Peyer's patch (tissue), 4 donors: ENCODE measurements at regions not wholly inside any gene's neighbourhood (a gene's known extent, or its start where the extent isn't known, plus 50 kb on each side); places are given as distances from the start of the nearest gene placed in this dataset.

Experiments used
- DNase-seq, 3 donors: peaks; one replicate each; pipeline ENCODE4 v3.0.0-alpha.2; 2017 to 2019
- H3K27ac ChIP-seq, 4 donors: fragments of 200-600 bp; sonication (generic); one replicate each; pipeline ENCODE4 v1.5.1; 2016 to 2019
- H3K27me3 ChIP-seq, 2 donors: fragments of 200-600 bp; sonication (generic); one replicate each; pipeline ENCODE4 v1.5.1; 2019
- H3K36me3 ChIP-seq, 3 donors: fragments of 200-600 bp; sonication (generic); one replicate each; pipeline ENCODE4 v1.5.1; 2016 to 2019
- H3K4me1 ChIP-seq, 4 donors: fragments of 200-600 bp; sonication (generic); one replicate each; pipeline ENCODE4 v1.5.1; 2016 to 2019
- H3K4me3 ChIP-seq, 4 donors: fragments of 200-600 bp; sonication (generic); 1 replicate in 3 of 4; 2 replicates in 1 of 4; pipeline ENCODE4 v1.5.1; 2016 to 2019; ENCODE audit warnings: mild to moderate bottlenecking in 1 of 4
- H3K9me3 ChIP-seq, 4 donors: fragments of 200-600 bp; sonication (generic); one replicate each; pipeline ENCODE4 v1.5.1; 2016 to 2019; ENCODE audit warnings: mild to moderate bottlenecking in 1 of 4
- CTCF ChIP-seq, 6 experiments: fragments of 450-650 bp in 4 of 6; fragments of 200-600 bp in 2 of 6; sonication (generic) in 1 of 6; IDR thresholded peaks; one replicate each; pipeline ENCODE4 v1.5.1; 2017 to 2019; ENCODE audit warnings: antibody characterized with exemption in 6 of 6, mild to moderate bottlenecking in 3 of 6, moderate library complexity in 1 of 6
- POLR2A ChIP-seq, 2 donors: fragments of 450-650 bp; IDR thresholded peaks; one replicate each; pipeline ENCODE4 v1.5.1; 2017; ENCODE audit warnings: antibody characterized with exemption in 2 of 2, mild to moderate bottlenecking in 2 of 2, moderate library complexity in 2 of 2

DNA sequence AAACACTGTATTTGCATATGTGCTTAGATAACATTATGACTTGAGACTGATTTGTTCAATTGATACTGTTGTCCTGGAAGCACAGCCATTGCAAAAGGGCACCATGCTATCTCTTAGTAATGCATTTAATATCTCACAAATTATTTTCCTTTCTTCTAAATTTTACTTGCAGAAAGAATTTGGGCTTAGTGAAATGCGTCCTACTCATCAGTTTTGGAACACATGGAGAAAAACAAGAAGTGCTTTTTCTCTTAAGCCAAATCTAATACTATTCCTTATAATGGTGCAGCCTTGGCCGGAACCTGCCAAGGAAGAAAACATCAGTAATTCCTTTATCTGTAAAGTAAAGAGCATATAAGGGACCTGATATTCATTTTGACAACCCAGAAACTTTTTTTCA, 172.2 kb upstream of the ZNF608 start:
- Histone ChIP-seq H3K27me3 (no peaks in the 10 kb centered on the region), H3K27ac (no peak overlapping the region), H3K9me3 (no peaks in the 10 kb centered on the region), H3K36me3 (no peaks in the 10 kb centered on the region), H3K4me1 (peaks cover 0 to 15% (median 0%) of the 10 kb centered on the region in 4 donors), H3K4me3 (no peak overlapping the region)
- DNase-seq, result no peak
- no peak for TF ChIP-seq POLR2A (IDR thresholded peaks at IDR 0.05)
- no peak for TF ChIP-seq CTCF (IDR thresholded peaks at IDR 0.05)

GRCh38 chr5:124919076-124919475, 172.6 kb upstream of the ZNF608 start:
- no peaks in the 10 kb centered on the region for H3K9me3 ChIP-seq
- no peak for DNase-seq
- TF ChIP-seq POLR2A (IDR thresholded peaks at IDR 0.05) (no peak), CTCF (IDR thresholded peaks at IDR 0.05) (no peak)
- H3K36me3 ChIP-seq, result no peaks in the 10 kb centered on the region
- H3K4me1 ChIP-seq, result peaks cover 0 to 15% (median 0%) of the 10 kb centered on the region in 4 donors
- H3K4me3 ChIP-seq, result no peak overlapping the region
- H3K27ac ChIP-seq, result no peak overlapping the region
- no peaks in the 10 kb centered on the region for H3K27me3 ChIP-seq

- TF ChIP-seq POLR2A (IDR thresholded peaks at IDR 0.05), result no peak
- TF ChIP-seq CTCF (IDR thresholded peaks at IDR 0.05), result no peak
- Histone ChIP-seq H3K27me3 (no peaks in the 10 kb centered on the region), H3K4me3 (no peak overlapping the region), H3K27ac (no peak overlapping the region), H3K36me3 (no peaks in the 10 kb centered on the region), H3K4me1 (peaks cover 0 to 15% (median 0%) of the 10 kb centered on the region in 4 donors), H3K9me3 (no peaks in the 10 kb centered on the region)
- no peak for DNase-seq
Measured at GRCh38 chr5:124919747-124920525, 173.5 kb upstream of the ZNF608 start.

DNA sequence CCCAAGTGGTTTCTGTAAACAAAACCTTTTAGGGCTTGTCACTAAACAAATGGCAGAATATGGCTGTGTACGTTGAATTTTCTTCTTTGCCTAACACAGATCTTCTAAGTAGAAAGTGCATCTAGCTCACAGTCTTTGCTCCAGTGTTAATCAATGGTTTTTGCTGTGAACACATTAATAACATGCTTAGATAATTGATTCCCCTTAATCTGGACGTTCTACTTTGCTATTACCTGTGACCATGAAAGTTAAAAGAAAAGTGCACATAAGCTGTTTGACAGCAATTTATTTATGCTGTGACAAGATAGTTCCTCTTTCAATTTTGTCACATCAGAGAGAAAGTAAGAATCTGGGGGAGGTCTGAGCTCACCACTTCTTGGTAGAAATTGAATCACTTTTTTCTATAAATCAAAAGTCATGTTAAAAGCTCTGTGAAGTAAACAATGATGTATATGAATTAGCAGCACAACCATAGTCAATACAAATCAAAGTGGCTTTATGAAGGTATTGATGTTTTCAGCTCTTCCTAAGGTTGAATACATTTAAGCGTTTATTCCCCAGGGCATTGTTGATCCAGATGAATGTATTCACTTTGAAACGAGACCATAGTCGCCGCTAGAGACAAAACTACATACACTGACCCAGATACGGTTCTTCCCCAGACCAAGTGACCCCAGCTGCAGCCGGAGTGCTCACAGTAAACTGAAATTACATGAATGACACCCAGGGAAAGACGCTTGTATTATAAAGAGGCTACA, 174.6 kb upstream of the ZNF608 start:
- peaks cover 0 to 15% (median 0%) of the 10 kb centered on the region in 4 donors for H3K4me1 ChIP-seq
- H3K9me3 ChIP-seq, result no peaks in the 10 kb centered on the region
- H3K27me3 ChIP-seq, result no peaks in the 10 kb centered on the region
- H3K27ac ChIP-seq, result peak overlapping the region in 2 of 4 donors; percentile 3 to 35
- peak in 1 of 3 donors; percentile 40 for DNase-seq
- H3K4me3 ChIP-seq, result no peak overlapping the region
- TF ChIP-seq POLR2A (IDR thresholded peaks at IDR 0.05), result no peak
- TF ChIP-seq CTCF (IDR thresholded peaks at IDR 0.05), result no peak
- H3K36me3 ChIP-seq, result no peaks in the 10 kb centered on the region

DNA sequence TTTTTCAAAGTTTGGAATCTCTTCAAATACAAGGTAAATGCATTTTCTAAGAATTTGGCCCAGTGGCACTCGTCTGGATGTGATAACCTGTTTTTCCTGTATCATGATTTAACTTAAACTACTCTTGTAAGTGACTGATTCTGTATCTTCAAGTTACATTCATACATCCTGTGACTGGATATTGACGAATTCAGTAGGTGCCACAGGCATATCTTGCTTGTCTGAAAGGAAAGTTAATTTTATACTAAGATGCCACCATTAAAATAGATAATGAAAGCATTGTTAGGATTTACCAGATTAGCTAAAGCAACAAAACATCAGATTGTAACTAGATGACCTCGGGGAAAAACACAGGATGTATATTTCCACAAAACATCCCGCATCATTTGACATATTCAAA, 175.3 kb upstream of the ZNF608 start:
- no peak for DNase-seq
- H3K9me3 ChIP-seq, result no peaks in the 10 kb centered on the region
- peak overlapping the region in 1 of 4 donors; percentile 35 for H3K27ac ChIP-seq
- no peaks in the 10 kb centered on the region for H3K27me3 ChIP-seq
- H3K4me3 ChIP-seq, result no peak overlapping the region
- no peaks in the 10 kb centered on the region for H3K36me3 ChIP-seq
- peaks cover 0 to 15% (median 0%) of the 10 kb centered on the region in 4 donors for H3K4me1 ChIP-seq
- TF ChIP-seq POLR2A (IDR thresholded peaks at IDR 0.05) (no peak), CTCF (IDR thresholded peaks at IDR 0.05) (no peak)
